MCF 10A (cell line): ENCODE measurements at regions not wholly inside any gene's neighbourhood (a gene's known extent, or its start where the extent isn't known, plus 50 kb on each side); places are given as distances from the start of the nearest gene placed in this dataset.

ENCODE experiments used
- BruUV-seq: library from RNA; stranded (reverse); fragments of 400-500 nt; replicated peaks from 2 replicates; lab custom pipeline; 2021; lab: Mats Ljungman, UMichigan
- CTCF ChIA-PET: fragments of 300-600 bp; sonication (Branson Sonifier 250); formaldehyde crosslinking; extraction: SDS; loops from one replicate; lab custom pipeline; 2021; ENCODE audit warnings: antibody characterized with exemption, inconsistent platforms; lab: Yijun Ruan, JAX
- POLR2A ChIA-PET: fragments of 300-600, 350-650 bp; sonication (Branson Sonifier 250); formaldehyde crosslinking; extraction: SDS; loops from one replicate; lab custom pipeline; 2020; ENCODE audit warnings: antibody characterized with exemption, inconsistent platforms; lab: Yijun Ruan, JAX
- DNase-seq: peaks from one replicate; pipeline ENCODE4 v3.0.0-alpha.2; 2018; ENCODE audit not compliant: unreplicated experiment
- H3K27ac Mint-ChIP-seq: one replicate; pipeline ENCODE4 v1.8.0; 2022; ENCODE audit warnings: mild to moderate bottlenecking, low read depth, mixed read lengths; ENCODE audit not compliant: unreplicated experiment
- H3K27me3 Mint-ChIP-seq: one replicate; pipeline ENCODE4 v1.8.0; 2022; ENCODE audit warnings: mixed read lengths; ENCODE audit not compliant: insufficient read depth, unreplicated experiment
- H3K36me3 Mint-ChIP-seq: one replicate; pipeline ENCODE4 v1.8.0; 2022; ENCODE audit warnings: mild to moderate bottlenecking, moderate library complexity, mixed read lengths; ENCODE audit not compliant: insufficient read depth, unreplicated experiment
- H3K4me1 Mint-ChIP-seq: one replicate; pipeline ENCODE4 v1.8.0; 2022; ENCODE audit warnings: mixed read lengths; ENCODE audit not compliant: insufficient read depth, unreplicated experiment
- H3K4me3 Mint-ChIP-seq: one replicate; pipeline ENCODE4 v1.8.0; 2022; ENCODE audit warnings: mild to moderate bottlenecking, moderate library complexity, mixed read lengths; ENCODE audit not compliant: unreplicated experiment
- H3K9me3 Mint-ChIP-seq: one replicate; pipeline ENCODE4 v1.8.0; 2022; ENCODE audit warnings: mixed read lengths; ENCODE audit not compliant: unreplicated experiment
- CTCF ChIP-seq: fragments of 200-600 bp; IDR thresholded peaks from one replicate; pipeline ENCODE4 v1.8.0; 2022; ENCODE audit warnings: antibody characterized with exemption, mild to moderate bottlenecking; ENCODE audit not compliant: unreplicated experiment
- intact Hi-C: fragments of 100-400 bp; cut with micrococcal nuclease; formaldehyde crosslinking; loops from 2 replicates; pipeline ENCODE4 v1.14.1; 2022

GRCh38 chr7:91407942-91408341, 143.7 kb downstream of the FZD1 start:
- Mint-ChIP-seq H3K27me3 (peaks cover 31% of the 10 kb centered on the region), H3K4me1 (no peaks in the 10 kb centered on the region), H3K4me3 (no peak overlapping the region), H3K27ac (no peak overlapping the region), H3K9me3 (no peaks in the 10 kb centered on the region), H3K36me3 (no peaks in the 10 kb centered on the region)
- DNase-seq, result no peak
- no peak for TF ChIP-seq CTCF
- ChIA-PET POLR2A (no interaction called here), CTCF (no interaction called here)
- intact Hi-C loops, result no loop called here
- BruUV-seq, result no TSS peak

GRCh38 chr7:91408388-91409154, 144.3 kb downstream of the FZD1 start:
- ChIA-PET CTCF (no interaction called here), POLR2A (no interaction called here)
- H3K4me3 Mint-ChIP-seq, result no peak overlapping the region
- H3K4me1 Mint-ChIP-seq, result no peaks in the 10 kb centered on the region
- TF ChIP-seq CTCF, result no peak
- H3K36me3 Mint-ChIP-seq, result no peaks in the 10 kb centered on the region
- H3K9me3 Mint-ChIP-seq, result no peaks in the 10 kb centered on the region
- no TSS peak for BruUV-seq
- H3K27ac Mint-ChIP-seq, result no peak overlapping the region
- DNase-seq, result no peak
- intact Hi-C loops, result no loop called here
- H3K27me3 Mint-ChIP-seq, result peaks cover 37% of the 10 kb centered on the region

GRCh38 chr7:91411060-91411459, 146.8 kb downstream of the FZD1 start:
- ChIA-PET POLR2A (interaction anchor here (0.6 kb wide), 1 partner anchor 814 kb away, joined by 3 read pairs; no protein-coding TSS in a partner anchor), CTCF (no interaction called here)
- no peak for DNase-seq
- no peak for TF ChIP-seq CTCF
- no peak overlapping the region for H3K27ac Mint-ChIP-seq
- no peak overlapping the region for H3K4me3 Mint-ChIP-seq
- no peaks in the 10 kb centered on the region for H3K4me1 Mint-ChIP-seq
- no TSS peak for BruUV-seq
- intact Hi-C loops, result no loop called here
- peaks cover 60% of the 10 kb centered on the region for H3K27me3 Mint-ChIP-seq
- H3K9me3 Mint-ChIP-seq, result no peaks in the 10 kb centered on the region
- no peaks in the 10 kb centered on the region for H3K36me3 Mint-ChIP-seq

GRCh38 chr7:91412298-91412697, 148.1 kb downstream of the FZD1 start:
- no peak for TF ChIP-seq CTCF
- DNase-seq, result no peak
- H3K36me3 Mint-ChIP-seq, result no peaks in the 10 kb centered on the region
- peaks cover 62% of the 10 kb centered on the region for H3K27me3 Mint-ChIP-seq
- H3K4me3 Mint-ChIP-seq, result no peak overlapping the region
- ChIA-PET CTCF (no interaction called here), POLR2A (no interaction called here)
- intact Hi-C loops, result no loop called here
- no TSS peak for BruUV-seq
- H3K9me3 Mint-ChIP-seq, result no peaks in the 10 kb centered on the region
- H3K4me1 Mint-ChIP-seq, result no peaks in the 10 kb centered on the region
- no peak overlapping the region for H3K27ac Mint-ChIP-seq
